HEK293 (cell line): ENCODE measurements at regions not wholly inside any gene's neighbourhood (a gene's known extent, or its start where the extent isn't known, plus 50 kb on each side); places are given as distances from the start of the nearest gene placed in this dataset.

Source experiments
- CTCF ChIA-PET: fragments of 350-600 bp; formaldehyde crosslinking; extraction: SDS; loops from one replicate; lab custom pipeline; 2021; ENCODE audit warnings: antibody characterized with exemption; lab: Yijun Ruan, JAX
- POLR2A ChIA-PET: fragments of 300-600 bp; formaldehyde crosslinking; extraction: SDS; loops from one replicate; lab custom pipeline; 2020; ENCODE audit warnings: antibody characterized with exemption, inconsistent platforms; lab: Yijun Ruan, JAX
- H3K27ac ChIP-seq: fragments of 200-500 bp; sonication (Bioruptor generic); 2 replicates; pipeline ENCODE4 v1.5.1; 2014; ENCODE audit warnings: low read depth, low read length, control low read depth, inconsistent platforms; ENCODE audit errors: extremely low read depth
- H3K36me3 ChIP-seq, 2 experiments: fragments of 200-500 bp in 1 of 2; sonication (Bioruptor generic) in 1 of 2; 1 replicate in 1 of 2; 2 replicates in 1 of 2; pipeline ENCODE4 v1.5.1; 2014 to 2017; ENCODE audit warnings: inconsistent platforms in 2 of 2, low read length in 2 of 2; ENCODE audit not compliant: control insufficient read depth in 2 of 2, insufficient read depth in 1 of 2
- H3K4me1 ChIP-seq: fragments of 200-500 bp; sonication (Bioruptor generic); 2 replicates; pipeline ENCODE4 v1.5.1; 2014; ENCODE audit warnings: mild to moderate bottlenecking, low read length, inconsistent platforms; ENCODE audit not compliant: control insufficient read depth, insufficient read depth
- H3K4me3 ChIP-seq: 2 replicates; pipeline ENCODE4 v1.5.1; 2011; ENCODE audit warnings: low read depth, mild to moderate bottlenecking, control low read depth, low read length, moderate library complexity
- H3K9me3 ChIP-seq: fragments of 200-500 bp; sonication (Bioruptor generic); 2 replicates; pipeline ENCODE4 v1.5.1; 2014; ENCODE audit warnings: low read depth, low read length, inconsistent platforms; ENCODE audit not compliant: control insufficient read depth, insufficient read depth
- BCL6B ChIP-seq: fragments of 450-650 bp; formaldehyde crosslinking; IDR thresholded peaks from 2 replicates; pipeline ENCODE4 v1.5.1; 2017; ENCODE audit warnings: missing biosample characterization, missing genetic modification characterization
- KLF8 ChIP-seq: fragments of 450-650 bp; formaldehyde crosslinking; IDR thresholded peaks from 2 replicates; pipeline ENCODE4 v1.5.1; 2016; ENCODE audit warnings: missing biosample characterization, missing genetic modification characterization
- PBX3 ChIP-seq: sonication (generic); formaldehyde crosslinking; IDR thresholded peaks from 2 replicates; pipeline ENCODE4 v1.8.1; 2022; ENCODE audit warnings: mild to moderate bottlenecking, moderate library complexity, missing genetic modification reagents
- PRDM10 ChIP-seq: fragments of 450-650 bp; formaldehyde crosslinking; IDR thresholded peaks from 2 replicates; pipeline ENCODE4 v1.5.1; 2016; ENCODE audit warnings: missing biosample characterization, missing genetic modification characterization
- SCRT1 ChIP-seq: fragments of 450-650 bp; formaldehyde crosslinking; IDR thresholded peaks from 2 replicates; pipeline ENCODE4 v1.5.1; 2016; ENCODE audit warnings: missing biosample characterization, missing genetic modification characterization, borderline replicate concordance
- SCRT2 ChIP-seq: fragments of 450-650 bp; formaldehyde crosslinking; IDR thresholded peaks from 2 replicates; pipeline ENCODE4 v1.5.1; 2016; ENCODE audit warnings: missing biosample characterization, missing genetic modification characterization
- SP7 ChIP-seq: fragments of 450-650 bp; formaldehyde crosslinking; IDR thresholded peaks from 2 replicates; pipeline ENCODE4 v1.5.1; 2016; ENCODE audit warnings: missing biosample characterization, missing genetic modification characterization
- YY1 ChIP-seq: fragments of 450-650 bp; formaldehyde crosslinking; IDR thresholded peaks from 2 replicates; pipeline ENCODE4 v1.5.1; 2018; ENCODE audit warnings: missing biosample characterization, missing genetic modification characterization
- ZBTB11 ChIP-seq: fragments of 450-650 bp; formaldehyde crosslinking; conservative IDR thresholded peaks from 2 replicates; pipeline ENCODE4 v1.5.1; 2016; ENCODE audit warnings: low read depth, missing biosample characterization, missing genetic modification characterization
- ZBTB20 ChIP-seq: fragments of 450-650 bp; formaldehyde crosslinking; IDR thresholded peaks from 2 replicates; pipeline ENCODE4 v1.5.1; 2016; ENCODE audit warnings: missing biosample characterization, missing genetic modification characterization
- ZBTB8A ChIP-seq: fragments of 450-650 bp; formaldehyde crosslinking; IDR thresholded peaks from 2 replicates; pipeline ENCODE4 v1.5.1; 2016; ENCODE audit warnings: missing biosample characterization, missing genetic modification characterization
- ZNF121 ChIP-seq: fragments of 450-650 bp; formaldehyde crosslinking; IDR thresholded peaks from 2 replicates; pipeline ENCODE4 v1.5.1; 2016; ENCODE audit warnings: missing biosample characterization, missing genetic modification characterization
- ZNF19 ChIP-seq: fragments of 450-650 bp; formaldehyde crosslinking; IDR thresholded peaks from 2 replicates; pipeline ENCODE4; 2016; ENCODE audit warnings: missing biosample characterization, missing genetic modification characterization, low read depth
- ZNF24 ChIP-seq: fragments of 450-650 bp; formaldehyde crosslinking; IDR thresholded peaks from 2 replicates; pipeline ENCODE4 v1.5.1; 2016; ENCODE audit warnings: missing biosample characterization, missing genetic modification characterization
- ZNF274 ChIP-seq, 2 experiments: fragments of 200-500 bp in 1 of 2; fragments of 450-650 bp in 1 of 2; sonication (Bioruptor generic) in 1 of 2; formaldehyde crosslinking in 1 of 2; IDR thresholded peaks; 2 replicates each; pipeline versions ENCODE4 v1.5.1 to v1.6.1; 2014 to 2016; ENCODE audit warnings: borderline replicate concordance in 1 of 2, inconsistent platforms in 1 of 2, low read length in 1 of 2, missing biosample characterization in 1 of 2, missing genetic modification characterization in 1 of 2
- ZNF335 ChIP-seq: fragments of 450-650 bp; formaldehyde crosslinking; conservative IDR thresholded peaks from 2 replicates; pipeline ENCODE4 v1.5.1; 2016; ENCODE audit warnings: missing biosample characterization, missing genetic modification characterization
- ZNF600 ChIP-seq: fragments of 450-650 bp; formaldehyde crosslinking; IDR thresholded peaks from 2 replicates; pipeline ENCODE4 v1.5.1; 2016; ENCODE audit warnings: missing biosample characterization, missing genetic modification characterization

GRCh38 chr17:30600830-30601494 is 123.8 kb downstream of the GOSR1 start:
- TF ChIP-seq BCL6B (tag by site-specific recombination) (no peak), ZBTB8A (tag by site-specific recombination) (peak; percentile 62), SP7 (tag by site-specific recombination) (0 out of 2 replicates have a peak, but pooled peaks have one; percentile 9), ZNF121 (tag by site-specific recombination) (no peak), SCRT2 (tag by site-specific recombination) (peak; percentile 95), ZNF335 (tag by site-specific recombination) (0 out of 2 replicates have a peak, but pooled peaks have one; percentile 27), YY1 (tag by site-specific recombination) (0 out of 2 replicates have a peak, but pooled peaks have one; percentile 12), SCRT1 (0 out of 2 replicates have a peak, but pooled peaks have one; percentile 40), ZNF24 (tag by site-specific recombination) (no peak), ZNF274 (IDR thresholded peaks at IDR 0.05; ENCODE audit: low read length) (no peak), ZNF274 (tag by site-specific recombination; IDR thresholded peaks at IDR 0.05; ENCODE audit: borderline replicate concordance) (no peak), PRDM10 (0 out of 2 replicates have a peak, but pooled peaks have one; percentile 15), PBX3 (CRISPR knock-in tag) (0 out of 2 replicates have a peak, but pooled peaks have one; percentile 5), ZNF19 (tag by site-specific recombination) (no peak), ZBTB20 (tag by site-specific recombination) (peak; percentile 88), KLF8 (tag by site-specific recombination) (peak; percentile 25; the same call in 1 of the 2 replicates), ZBTB11 (0 out of 2 replicates have a peak, but pooled peaks have one; percentile 30), ZNF600 (0 out of 2 replicates have a peak, but pooled peaks have one; percentile 20)
- Histone ChIP-seq H3K4me3 (peak overlapping the region; percentile 83), H3K27ac (peak overlapping the region; percentile 99), H3K9me3 (no peaks in the 10 kb centered on the region), H3K4me1 (no peaks in the 10 kb centered on the region; the same call in 1 of the 2 replicates), H3K36me3 (no peaks in the 10 kb centered on the region)
- CTCF ChIA-PET = interaction anchor here (0.6 kb wide), 2 partner anchors 82 to 1452 kb away, joined by 3 to 4 read pairs; no protein-coding TSS in a partner anchor
- POLR2A ChIA-PET = interaction anchor here (0.6 to 1.5 kb wide), 7 partner anchors 11 to 363 kb away, joined by 3 to 8 read pairs (median 5); partner anchors contain the start of genes CPD and GOSR1
